Testis (tissue), 2 donors: ENCODE measurements at regions not wholly inside any gene's neighbourhood (a gene's known extent, or its start where the extent isn't known, plus 50 kb on each side); places are given as distances from the start of the nearest gene placed in this dataset.
"Not testable (repeated sequence)": the region's sequence is repeated elsewhere in the genome, so short reads cannot be mapped to it uniquely, and the experiment has no call there.

Experiments
- DNase-seq: peaks from one replicate; pipeline ENCODE4 v3.0.0-alpha.2; 2019
- H3K27ac ChIP-seq, 2 donors: fragments of 200-600 bp; sonication (generic); one replicate each; pipeline ENCODE4 v1.5.1; 2019
- H3K27me3 ChIP-seq: fragments of 200-600 bp; sonication (generic); one replicate; pipeline ENCODE4 v1.5.1; 2019
- H3K36me3 ChIP-seq: fragments of 200-600 bp; sonication (generic); one replicate; pipeline ENCODE4 v1.5.1; 2017; ENCODE audit warnings: low read depth; ENCODE audit errors: missing control alignments
- H3K4me1 ChIP-seq: fragments of 200-600 bp; sonication (generic); one replicate; pipeline ENCODE4 v1.5.1; 2019
- H3K4me3 ChIP-seq, 2 donors: fragments of 200-600 bp; sonication (generic); one replicate each; pipeline ENCODE4 v1.5.1; 2017 to 2019
- H3K9me3 ChIP-seq: fragments of 200-600 bp; sonication (generic); one replicate; pipeline ENCODE4 v1.5.1; 2017
- CTCF ChIP-seq, 3 experiments: fragments of 450-650 bp in 2 of 3; fragments of 200-600 bp in 1 of 3; sonication (generic) in 1 of 3; IDR thresholded peaks; one replicate each; pipeline ENCODE4 v1.5.1; 2016 to 2019; ENCODE audit warnings: antibody characterized with exemption in 3 of 3, mild to moderate bottlenecking in 2 of 3, moderate library complexity in 1 of 3
- POLR2A ChIP-seq: fragments of 450-650 bp; IDR thresholded peaks from one replicate; pipeline ENCODE4 v1.6.1; 2017; ENCODE audit warnings: antibody characterized with exemption, mild to moderate bottlenecking, moderate library complexity
- WGBS, 2 donors: methylation state at CpG; one replicate each; pipeline ENCODE4 v1.1.5; 2018; 5-methylcytosine and 5-hydroxymethylcytosine counted together
- intact Hi-C: fragments of 100-400 bp; cut with DNase I; formaldehyde crosslinking; loops from one replicate; pipeline ENCODE4 v1.15.1; 2023; ENCODE audit warnings: low total_unique reads

DNA sequence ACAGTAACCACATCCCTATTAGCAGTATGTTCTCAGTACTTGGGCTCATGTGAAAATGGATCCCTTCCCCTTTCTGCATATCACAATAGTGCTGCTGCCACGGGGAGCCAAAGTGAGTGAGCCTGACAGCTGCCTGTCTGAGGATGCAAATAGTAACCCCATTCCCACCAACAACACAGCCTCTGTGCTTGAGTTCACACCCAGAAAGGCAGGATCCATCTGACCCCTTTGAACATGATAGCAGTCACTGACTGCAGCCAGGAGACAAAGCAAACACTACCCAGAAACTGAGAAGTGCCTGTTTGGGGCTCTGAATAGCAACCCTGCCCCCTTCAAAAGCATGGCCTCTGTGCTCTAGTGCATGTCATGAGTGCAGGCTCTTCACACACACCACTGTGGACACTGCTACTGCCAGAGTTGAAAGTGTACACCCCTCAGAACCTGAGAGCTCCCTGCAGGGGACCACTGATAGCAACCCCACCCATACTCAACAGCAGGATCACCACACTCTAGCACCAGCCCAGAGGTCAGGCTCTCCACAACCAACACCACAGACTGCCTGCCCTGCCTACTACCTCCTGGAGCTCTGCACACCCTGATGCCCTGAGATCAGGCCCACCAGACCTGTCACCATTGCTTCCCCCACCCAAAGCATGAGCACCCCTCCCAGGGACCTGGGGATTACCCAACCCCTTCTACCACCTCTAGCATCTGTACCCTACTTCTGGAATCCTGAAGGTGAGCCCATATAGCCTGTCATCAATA is 1563.5 kb upstream of the PRR20A start:
- Histone ChIP-seq H3K4me3 (no peak overlapping the region), H3K27me3 (no peaks in the 10 kb centered on the region), H3K36me3 (no peaks in the 10 kb centered on the region), H3K27ac (no peak overlapping the region), H3K9me3 (no peaks in the 10 kb centered on the region), H3K4me1 (no peaks in the 10 kb centered on the region)
- no peak for DNase-seq
- intact Hi-C loops = no loop called here
- TF ChIP-seq CTCF (IDR thresholded peaks at IDR 0.05) (no peak), POLR2A (no peak)
- 0% methylated on average over 1 of the region's 1 CpG; no CpG with 5 or more reads in 1 of the 2 donors for WGBS, 2 donors

GRCh38 chr13:55577847-55578210 is 1562.9 kb upstream of the PRR20A start:
- intact Hi-C loops = no loop called here
- no peak for DNase-seq
- TF ChIP-seq CTCF (IDR thresholded peaks at IDR 0.05) (no peak), POLR2A (no peak)
- Histone ChIP-seq H3K27me3 (no peaks in the 10 kb centered on the region), H3K36me3 (no peaks in the 10 kb centered on the region), H3K4me3 (no peak overlapping the region), H3K27ac (no peak overlapping the region), H3K9me3 (no peaks in the 10 kb centered on the region), H3K4me1 (no peaks in the 10 kb centered on the region)
- 92 to 93% methylated on average over 1 of the region's 2 CpGs for WGBS, 2 donors

DNA sequence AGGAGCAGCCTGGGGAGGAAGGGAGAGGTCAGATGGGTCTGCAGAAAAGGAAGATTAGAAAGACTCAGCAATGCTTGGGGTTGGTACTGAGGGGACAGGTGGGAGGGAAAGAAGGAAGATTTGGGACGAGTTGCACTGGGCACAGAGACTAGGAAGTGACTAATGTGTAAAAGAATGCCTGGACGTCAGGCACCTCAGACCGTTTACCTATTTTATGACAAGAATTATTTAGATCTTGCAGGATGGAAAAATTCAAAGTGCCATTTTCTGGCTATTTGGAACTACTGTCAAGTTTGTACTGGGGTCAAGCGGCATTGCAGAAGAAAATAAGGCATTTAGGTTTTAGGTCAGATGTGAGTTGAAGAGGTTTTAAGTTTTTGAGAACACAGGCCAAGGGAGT is 1558.4 kb upstream of the PRR20A start:
- H3K27ac ChIP-seq, intact Hi-C loops, H3K9me3 ChIP-seq, H3K27me3 ChIP-seq, H3K4me3 ChIP-seq, DNase-seq, H3K4me1 ChIP-seq, H3K36me3 ChIP-seq: not testable (repeated sequence)
- 73 to 80% methylated on average over 4 of the region's 4 CpGs for WGBS, 2 donors

- Histone ChIP-seq H3K27ac (no peak overlapping the region), H3K36me3 (no peaks in the 10 kb centered on the region), H3K4me3 (no peak overlapping the region), H3K9me3 (no peaks in the 10 kb centered on the region), H3K27me3 (no peaks in the 10 kb centered on the region), H3K4me1 (no peaks in the 10 kb centered on the region)
- DNase-seq = no peak
- TF ChIP-seq CTCF (IDR thresholded peaks at IDR 0.05) (no peak), POLR2A (no peak)
- WGBS, 2 donors = 25 to 31% methylated on average over 6 of the region's 6 CpGs
- intact Hi-C loops = no loop called here
Observed at GRCh38 chr13:55583953-55584593, 1556.6 kb upstream of the PRR20A start.

GRCh38 chr13:55602784-55603183 is 1537.9 kb upstream of the PRR20A start:
- WGBS, 2 donors = 74 to 79% methylated on average over 1 of the region's 1 CpG
- Histone ChIP-seq H3K36me3 (no peaks in the 10 kb centered on the region), H3K4me3 (no peak overlapping the region), H3K9me3 (no peaks in the 10 kb centered on the region), H3K27me3 (no peaks in the 10 kb centered on the region), H3K27ac (no peak overlapping the region), H3K4me1 (no peaks in the 10 kb centered on the region)
- intact Hi-C loops = no loop called here
- DNase-seq = no peak
- TF ChIP-seq POLR2A (no peak), CTCF (IDR thresholded peaks at IDR 0.05) (no peak)
